C4-2B (cell line): ENCODE measurements at regions not wholly inside any gene's neighbourhood (a gene's known extent, or its start where the extent isn't known, plus 50 kb on each side); places are given as distances from the start of the nearest gene placed in this dataset.

Experiments used
- CTCF ChIP-seq: fragments of 450-650 bp; conservative IDR thresholded peaks from 2 replicates; pipeline ENCODE4 v1.5.1; 2017; ENCODE audit warnings: mild to moderate bottlenecking
- ZFX ChIP-seq: fragments of 450-650 bp; IDR thresholded peaks from 2 replicates; pipeline ENCODE4 v1.6.1; 2017

DNA sequence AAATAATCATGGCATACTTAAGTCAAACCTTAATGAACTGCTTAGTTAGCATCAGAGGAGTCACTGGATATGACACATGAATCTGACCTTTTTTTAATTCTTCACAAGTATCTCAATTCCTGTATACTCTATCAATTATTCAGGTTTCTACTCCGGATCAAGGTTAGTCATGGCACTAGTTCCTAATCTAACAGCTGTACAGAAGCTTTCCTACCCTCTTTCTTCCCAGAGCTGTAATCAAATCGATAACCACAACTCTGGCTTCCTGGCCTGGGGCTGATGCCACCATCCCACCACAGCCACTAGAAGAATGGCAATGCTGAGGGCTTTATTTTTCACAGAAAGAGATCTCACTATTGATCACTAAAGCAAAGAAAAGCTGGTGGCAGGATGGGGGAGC lies 718.5 kb downstream of the SMARCA1 start:
- TF ChIP-seq CTCF (no peak), ZFX (no peak)
